Activated B cell treated with CpG ODN at 0.5 μM for 24 hours (primary cell): ENCODE measurements at regions not wholly inside any gene's neighbourhood (a gene's known extent, or its start where the extent isn't known, plus 50 kb on each side); places are given as distances from the start of the nearest gene placed in this dataset.

Experiments
- ATAC-seq: fragments of 200-7000 bp; cut with Tn5 transposase; one replicate; pipeline ENCODE4 v1.10.0; 2021; ENCODE audit warnings: low read depth, mild to moderate bottlenecking, moderate library complexity
- CTCF ChIA-PET: fragments of 350-600 bp; sonication (Branson Sonifier 250); formaldehyde crosslinking; loops from one replicate; lab custom pipeline; 2021; ENCODE audit warnings: antibody characterized with exemption; lab: Charles Lee
- POLR2A ChIA-PET: fragments of 350-600 bp; sonication (Branson Sonifier 250); formaldehyde crosslinking; loops from one replicate; lab custom pipeline; 2021; ENCODE audit warnings: antibody characterized with exemption; lab: Charles Lee
- DNase-seq: peaks from one replicate; pipeline ENCODE4 v3.0.0; 2022
- H3K27ac Mint-ChIP-seq: one replicate; pipeline ENCODE4 v1.8.0; 2020; ENCODE audit warnings: mixed read lengths
- H3K27me3 Mint-ChIP-seq: one replicate; pipeline ENCODE4 v1.8.0; 2021; ENCODE audit warnings: mixed read lengths
- H3K36me3 Mint-ChIP-seq: one replicate; pipeline ENCODE4 v1.8.0; 2021; ENCODE audit warnings: low read depth, mixed read lengths
- H3K4me1 Mint-ChIP-seq: one replicate; pipeline ENCODE4 v1.8.0; 2021; ENCODE audit warnings: mixed read lengths
- H3K4me3 Mint-ChIP-seq: one replicate; pipeline ENCODE4 v1.8.0; 2020; ENCODE audit warnings: mild to moderate bottlenecking, mixed read lengths
- H3K9me3 Mint-ChIP-seq: one replicate; pipeline ENCODE4 v1.8.0; 2020; ENCODE audit warnings: mixed read lengths
- intact Hi-C: fragments of 100-400 bp; cut with micrococcal nuclease; formaldehyde crosslinking; loops from one replicate; pipeline ENCODE4 v1.15.1; 2024
- TF ChIP-seq, protein P1 (sequence below): fragments of 200-600 bp; IDR thresholded peaks from one replicate; pipeline ENCODE4 v1.8.0; 2022; ENCODE audit warnings: antibody characterized with exemption, mild to moderate bottlenecking

DNA sequence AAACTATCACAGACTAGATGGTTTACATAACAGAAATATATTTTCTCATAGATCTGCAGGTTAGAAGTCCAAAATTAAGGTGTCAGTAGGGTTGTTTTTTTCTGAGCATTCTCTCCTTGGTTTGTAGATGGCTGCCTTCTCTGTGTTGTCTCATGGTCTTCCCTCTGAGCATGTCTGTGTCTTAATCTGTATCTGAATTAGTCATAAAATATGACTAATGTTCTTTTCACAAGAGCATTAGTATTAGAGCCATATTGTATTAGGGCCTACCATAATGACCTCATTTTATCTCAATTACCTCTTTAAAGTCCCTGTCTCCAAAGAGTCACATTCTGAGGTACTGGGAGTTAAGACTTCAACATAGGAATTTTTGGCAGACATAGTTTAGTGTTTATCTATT is 77.2 kb upstream of the OBI1 start:
- no peak overlapping the region for H3K4me3 Mint-ChIP-seq
- no peak for ATAC-seq
- intact Hi-C loops: no loop called here
- TF ChIP-seq, protein P1, sequence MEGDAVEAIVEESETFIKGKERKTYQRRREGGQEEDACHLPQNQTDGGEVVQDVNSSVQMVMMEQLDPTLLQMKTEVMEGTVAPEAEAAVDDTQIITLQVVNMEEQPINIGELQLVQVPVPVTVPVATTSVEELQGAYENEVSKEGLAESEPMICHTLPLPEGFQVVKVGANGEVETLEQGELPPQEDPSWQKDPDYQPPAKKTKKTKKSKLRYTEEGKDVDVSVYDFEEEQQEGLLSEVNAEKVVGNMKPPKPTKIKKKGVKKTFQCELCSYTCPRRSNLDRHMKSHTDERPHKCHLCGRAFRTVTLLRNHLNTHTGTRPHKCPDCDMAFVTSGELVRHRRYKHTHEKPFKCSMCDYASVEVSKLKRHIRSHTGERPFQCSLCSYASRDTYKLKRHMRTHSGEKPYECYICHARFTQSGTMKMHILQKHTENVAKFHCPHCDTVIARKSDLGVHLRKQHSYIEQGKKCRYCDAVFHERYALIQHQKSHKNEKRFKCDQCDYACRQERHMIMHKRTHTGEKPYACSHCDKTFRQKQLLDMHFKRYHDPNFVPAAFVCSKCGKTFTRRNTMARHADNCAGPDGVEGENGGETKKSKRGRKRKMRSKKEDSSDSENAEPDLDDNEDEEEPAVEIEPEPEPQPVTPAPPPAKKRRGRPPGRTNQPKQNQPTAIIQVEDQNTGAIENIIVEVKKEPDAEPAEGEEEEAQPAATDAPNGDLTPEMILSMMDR: no peak
- H3K9me3 Mint-ChIP-seq: no peaks in the 10 kb centered on the region
- DNase-seq: no peak
- ChIA-PET CTCF (no interaction called here), POLR2A (no interaction called here)
- H3K27ac Mint-ChIP-seq: no peak overlapping the region
- H3K36me3 Mint-ChIP-seq: no peaks in the 10 kb centered on the region
- H3K27me3 Mint-ChIP-seq: no peaks in the 10 kb centered on the region
- no peaks in the 10 kb centered on the region for H3K4me1 Mint-ChIP-seq

DNA sequence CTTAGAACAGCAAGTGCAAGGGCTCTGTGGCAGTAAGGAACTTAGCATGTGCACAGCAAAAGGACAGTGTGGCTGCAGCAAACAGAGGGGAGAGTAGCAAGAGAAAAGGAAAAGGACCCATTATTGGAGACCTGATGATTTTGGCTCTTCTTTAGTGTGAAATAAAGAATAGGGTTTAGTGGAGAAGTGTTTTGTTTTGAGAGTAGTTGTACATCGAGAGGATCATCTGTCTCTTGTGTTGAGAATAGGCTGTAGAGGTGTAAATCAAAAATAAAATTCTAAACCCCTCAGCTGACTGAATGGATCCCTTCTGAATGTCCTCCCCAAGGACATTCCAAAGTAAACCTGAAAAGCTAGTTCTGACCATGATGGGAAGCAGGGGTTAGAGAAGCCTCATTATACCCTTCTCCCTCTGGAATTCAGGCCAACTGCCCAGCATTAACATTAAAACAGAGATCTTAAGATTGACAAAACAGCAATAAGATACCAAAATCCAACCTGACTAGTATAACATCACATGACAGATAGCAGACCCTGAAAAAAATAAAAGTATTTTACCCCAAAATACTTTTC is 73.6 kb upstream of the OBI1 start:
- Mint-ChIP-seq H3K4me1 (no peaks in the 10 kb centered on the region), H3K27me3 (peaks cover 3% of the 10 kb centered on the region), H3K36me3 (no peaks in the 10 kb centered on the region), H3K4me3 (no peak overlapping the region), H3K27ac (no peak overlapping the region), H3K9me3 (peaks cover 2% of the 10 kb centered on the region)
- TF ChIP-seq, protein P1: no peak
- no peak for DNase-seq
- ATAC-seq: no peak
- intact Hi-C loops: no loop called here
- ChIA-PET POLR2A (no interaction called here), CTCF (no interaction called here)

DNA sequence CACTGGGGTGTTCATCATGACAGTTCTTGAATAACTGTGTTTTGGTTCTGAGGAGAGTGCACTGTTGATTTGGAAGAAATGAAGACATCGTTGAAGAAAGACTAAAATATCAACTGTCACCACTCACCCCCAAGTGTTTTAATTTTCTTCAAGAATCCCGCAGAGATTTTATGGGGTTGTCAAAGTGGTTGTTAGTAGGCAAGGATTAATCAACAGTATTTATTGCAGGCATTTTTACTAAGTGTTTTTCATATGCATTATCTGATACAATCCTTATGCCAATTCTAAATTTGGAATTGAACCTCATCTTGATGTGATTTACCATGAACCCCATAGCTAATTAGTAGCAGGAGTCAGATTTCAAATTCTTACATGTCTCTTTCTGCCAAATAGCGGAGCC is 63.7 kb upstream of the OBI1 start:
- peaks cover 3% of the 10 kb centered on the region for H3K9me3 Mint-ChIP-seq
- no peaks in the 10 kb centered on the region for H3K36me3 Mint-ChIP-seq
- H3K4me3 Mint-ChIP-seq: no peak overlapping the region
- no peak overlapping the region for H3K27ac Mint-ChIP-seq
- ATAC-seq: no peak
- ChIA-PET POLR2A (no interaction called here), CTCF (no interaction called here)
- intact Hi-C loops: no loop called here
- no peaks in the 10 kb centered on the region for H3K4me1 Mint-ChIP-seq
- no peak for DNase-seq
- H3K27me3 Mint-ChIP-seq: peaks cover under 1% of the 10 kb centered on the region
- TF ChIP-seq, protein P1: no peak

DNA sequence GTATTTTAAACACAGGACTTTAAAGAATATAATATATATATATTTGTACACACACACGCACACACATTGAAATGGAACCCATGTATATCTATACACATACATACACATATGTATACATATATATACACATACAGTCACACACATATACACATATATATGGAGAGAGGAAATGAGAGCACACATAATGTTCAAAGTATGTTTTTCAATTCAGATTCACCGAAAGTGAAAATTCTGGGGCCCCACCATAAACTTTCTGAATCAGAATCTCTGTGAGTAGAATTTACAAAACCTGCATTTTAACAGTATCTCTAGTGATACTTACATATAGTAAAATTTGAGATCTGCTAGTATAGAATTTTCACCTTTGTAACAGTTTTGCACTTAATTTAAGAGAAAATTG is 60.4 kb upstream of the OBI1 start:
- no peak for ATAC-seq
- TF ChIP-seq, protein P1: no peak
- Mint-ChIP-seq H3K27ac (no peak overlapping the region), H3K9me3 (no peaks in the 10 kb centered on the region), H3K4me1 (no peaks in the 10 kb centered on the region), H3K4me3 (no peak overlapping the region), H3K36me3 (no peaks in the 10 kb centered on the region), H3K27me3 (no peaks in the 10 kb centered on the region)
- intact Hi-C loops: no loop called here
- no peak for DNase-seq
- CTCF ChIA-PET: no interaction called here
- POLR2A ChIA-PET: no interaction called here

DNA sequence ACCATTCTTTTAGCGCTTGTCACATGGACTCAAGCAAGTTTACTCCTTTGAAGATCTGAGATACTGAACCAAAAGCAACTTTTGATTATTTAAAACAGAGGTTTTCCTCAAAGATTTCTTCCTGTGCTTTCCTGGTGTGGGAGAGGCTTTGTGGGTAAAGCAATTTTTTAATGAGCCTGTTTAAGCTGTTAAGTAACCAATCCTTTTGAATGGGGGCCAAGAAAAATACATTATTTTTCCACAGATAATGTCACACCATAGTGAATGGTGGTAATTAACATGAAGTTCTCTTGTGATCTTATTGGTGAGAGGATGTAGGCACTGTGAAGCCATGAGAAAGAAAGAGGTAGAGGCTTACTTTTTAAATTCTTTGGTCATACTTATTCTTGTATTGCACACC is 55.8 kb upstream of the OBI1 start:
- no peaks in the 10 kb centered on the region for H3K9me3 Mint-ChIP-seq
- no peak for DNase-seq
- H3K4me1 Mint-ChIP-seq: no peaks in the 10 kb centered on the region
- ChIA-PET POLR2A (no interaction called here), CTCF (no interaction called here)
- H3K4me3 Mint-ChIP-seq: no peak overlapping the region
- intact Hi-C loops: no loop called here
- ATAC-seq: no peak
- peaks cover 7% of the 10 kb centered on the region for H3K27me3 Mint-ChIP-seq
- TF ChIP-seq, protein P1: no peak
- no peaks in the 10 kb centered on the region for H3K36me3 Mint-ChIP-seq
- H3K27ac Mint-ChIP-seq: no peak overlapping the region
